ENCODE measurements at regions not wholly inside any gene's neighbourhood (a gene's known extent, or its start where the extent isn't known, plus 50 kb on each side); places are given as distances from the start of the nearest gene placed in this dataset.
A peak's percentile ranks its signal among the peaks of the same experiment; 100 is the strongest.

GRCh38 chr3:106004137-106004681, 135.4 kb upstream of the CBLB start:
- in situ Hi-C loops (cut with HindIII; ENCODE audit: low pct_ligation_motif_present, low sequenced_read_pairs): no loop called here
- Histone ChIP-seq H3K27me3 (replicated peaks) (no peaks in the 10 kb centered on the region), H3K4me3 (ENCODE audit: low read depth, low read length) (peak overlapping the region; percentile 30), H3K27ac (peak overlapping the region; percentile 93), H3K36me3 (replicated peaks) (no peaks in the 10 kb centered on the region)
- peak; percentile 84 for DNase-seq
- TF ChIP-seq CTCF (IDR thresholded peaks at IDR 0.05; ENCODE audit: low read depth, low read length, missing control alignments): no peak

GRCh38 chr3:106004826-106005225, 136.0 kb upstream of the CBLB start:
- peak overlapping the region; percentile 93 for H3K27ac ChIP-seq
- no peak for DNase-seq
- in situ Hi-C loops (cut with HindIII; ENCODE audit: low pct_ligation_motif_present, low sequenced_read_pairs): no loop called here
- H3K27me3 ChIP-seq (replicated peaks): no peaks in the 10 kb centered on the region
- no peaks in the 10 kb centered on the region for H3K36me3 ChIP-seq (replicated peaks)
- TF ChIP-seq CTCF (IDR thresholded peaks at IDR 0.05; ENCODE audit: low read depth, low read length, missing control alignments): no peak
- no peak overlapping the region for H3K4me3 ChIP-seq (ENCODE audit: low read depth, low read length)

GRCh38 chr3:106006001-106006400, 137.2 kb upstream of the CBLB start:
- no peak for TF ChIP-seq CTCF (IDR thresholded peaks at IDR 0.05; ENCODE audit: low read depth, low read length, missing control alignments)
- peak overlapping the region; percentile 93 for H3K27ac ChIP-seq
- H3K27me3 ChIP-seq (replicated peaks): no peaks in the 10 kb centered on the region
- no peaks in the 10 kb centered on the region for H3K36me3 ChIP-seq (replicated peaks)
- H3K4me3 ChIP-seq (ENCODE audit: low read depth, low read length): no peak overlapping the region
- DNase-seq: peak; percentile 94
- in situ Hi-C loops (cut with HindIII; ENCODE audit: low pct_ligation_motif_present, low sequenced_read_pairs): no loop called here

- in situ Hi-C loops (cut with HindIII; ENCODE audit: low pct_ligation_motif_present, low sequenced_read_pairs): no loop called here
- no peak overlapping the region for H3K4me3 ChIP-seq (ENCODE audit: low read depth, low read length)
- no peak for DNase-seq
- H3K27ac ChIP-seq: peak overlapping the region; percentile 93
- H3K36me3 ChIP-seq (replicated peaks): no peaks in the 10 kb centered on the region
- no peak for TF ChIP-seq CTCF (IDR thresholded peaks at IDR 0.05; ENCODE audit: low read depth, low read length, missing control alignments)
- H3K27me3 ChIP-seq (replicated peaks): no peaks in the 10 kb centered on the region
These were observed 137.8 kb upstream of the CBLB start for GRCh38 chr3:106006571-106006970.

GRCh38 chr3:106007512-106007911, 138.7 kb upstream of the CBLB start:
- no peak for DNase-seq
- no peaks in the 10 kb centered on the region for H3K36me3 ChIP-seq (replicated peaks)
- no peak overlapping the region for H3K4me3 ChIP-seq (ENCODE audit: low read depth, low read length)
- in situ Hi-C loops (cut with HindIII; ENCODE audit: low pct_ligation_motif_present, low sequenced_read_pairs): no loop called here
- no peak for TF ChIP-seq CTCF (IDR thresholded peaks at IDR 0.05; ENCODE audit: low read depth, low read length, missing control alignments)
- H3K27ac ChIP-seq: no peak overlapping the region
- H3K27me3 ChIP-seq (replicated peaks): no peaks in the 10 kb centered on the region

GRCh38 chr3:106008766-106009165, 140.0 kb upstream of the CBLB start:
- TF ChIP-seq CTCF (IDR thresholded peaks at IDR 0.05; ENCODE audit: low read depth, low read length, missing control alignments): no peak
- no peak overlapping the region for H3K27ac ChIP-seq

More at GRCh38 chr3:106008766-106009165, 140.0 kb upstream of the CBLB start:
- no peak overlapping the region for H3K4me3 ChIP-seq (ENCODE audit: low read depth, low read length)
- DNase-seq: no peak
- H3K27me3 ChIP-seq (replicated peaks): no peaks in the 10 kb centered on the region
- H3K36me3 ChIP-seq (replicated peaks): no peaks in the 10 kb centered on the region
- in situ Hi-C loops (cut with HindIII; ENCODE audit: low pct_ligation_motif_present, low sequenced_read_pairs): no loop called here

Measured in brain microvascular endothelial cell (primary cell).